ENCODE measurements at regions not wholly inside any gene's neighbourhood (a gene's known extent, or its start where the extent isn't known, plus 50 kb on each side); places are given as distances from the start of the nearest gene placed in this dataset.
A peak's percentile ranks its signal among the peaks of the same experiment; 100 is the strongest.
"Not testable (repeated sequence)": the region's sequence is repeated elsewhere in the genome, so short reads cannot be mapped to it uniquely, and the experiment has no call there.

GRCh38 chr12:46585854-46586621 is 213.5 kb upstream of the SLC38A2 start:
- no peak overlapping the region for H3K4me3 ChIP-seq (ENCODE audit: low read length)
- no peak for TF ChIP-seq CTCF (IDR thresholded peaks at IDR 0.05; ENCODE audit: insufficient read depth, low read depth, low read length, missing control alignments)
- peak; percentile 85 for DNase-seq (ENCODE audit: low read depth)

GRCh38 chr12:46584098-46584497 is 211.5 kb upstream of the SLC38A2 start:
- not testable (repeated sequence) for H3K4me3 ChIP-seq (ENCODE audit: low read length); DNase-seq (ENCODE audit: low read depth)

GRCh38 chr12:46581990-46582389 is 209.4 kb upstream of the SLC38A2 start:
- not testable (repeated sequence) for DNase-seq (ENCODE audit: low read depth); H3K4me3 ChIP-seq (ENCODE audit: low read length)

GRCh38 chr12:46580445-46580844 is 207.9 kb upstream of the SLC38A2 start:
- peak; percentile 62 for DNase-seq (ENCODE audit: low read depth)
- no peak overlapping the region for H3K4me3 ChIP-seq (ENCODE audit: low read length)
- TF ChIP-seq CTCF (IDR thresholded peaks at IDR 0.05; ENCODE audit: insufficient read depth, low read depth, low read length, missing control alignments): no peak

- no peak overlapping the region for H3K4me3 ChIP-seq (ENCODE audit: low read length)
- TF ChIP-seq CTCF (IDR thresholded peaks at IDR 0.05; ENCODE audit: insufficient read depth, low read depth, low read length, missing control alignments): no peak
- peak; percentile 22 for DNase-seq (ENCODE audit: low read depth)
Measured at GRCh38 chr12:46579474-46579873, 206.9 kb upstream of the SLC38A2 start.

- DNase-seq (ENCODE audit: low read depth): no peak
- TF ChIP-seq CTCF (IDR thresholded peaks at IDR 0.05; ENCODE audit: insufficient read depth, low read depth, low read length, missing control alignments): no peak
- no peak overlapping the region for H3K4me3 ChIP-seq (ENCODE audit: low read length)
Measured at GRCh38 chr12:46578190-46578982, 205.8 kb upstream of the SLC38A2 start.

GRCh38 chr12:46577063-46577776 is 204.6 kb upstream of the SLC38A2 start:
- no peak overlapping the region for H3K4me3 ChIP-seq (ENCODE audit: low read length)
- no peak for TF ChIP-seq CTCF (IDR thresholded peaks at IDR 0.05; ENCODE audit: insufficient read depth, low read depth, low read length, missing control alignments)
- peak; percentile 87 for DNase-seq (ENCODE audit: low read depth)

Measured in epithelial cell of esophagus (primary cell).